Fibroblast of lung (primary cell): ENCODE measurements at regions not wholly inside any gene's neighbourhood (a gene's known extent, or its start where the extent isn't known, plus 50 kb on each side); places are given as distances from the start of the nearest gene placed in this dataset.

Source experiments
- DNase-seq, 2 donors: peaks; one replicate each; pipeline versions ENCODE4 v3.0.0 to v3.0.0-alpha.2; 2010; ENCODE audit warnings: low read depth in 2 of 2
- H2AFZ ChIP-seq: 2 replicates; pipeline ENCODE4 v1.5.1; 2012; ENCODE audit warnings: low read length, control low read depth, inconsistent platforms
- H3K27ac ChIP-seq: 2 replicates; pipeline ENCODE4 v1.5.1; 2011; ENCODE audit warnings: low read length, control low read depth; ENCODE audit not compliant: insufficient read depth
- H3K27me3 ChIP-seq: 2 replicates; pipeline ENCODE4 v1.5.1; 2011; ENCODE audit warnings: mild to moderate bottlenecking, low read length; ENCODE audit not compliant: control insufficient read depth, insufficient read depth
- H3K36me3 ChIP-seq: 2 replicates; pipeline ENCODE4 v1.5.1; 2011; ENCODE audit warnings: low read length; ENCODE audit not compliant: control insufficient read depth, insufficient read depth
- H3K4me1 ChIP-seq: 2 replicates; pipeline ENCODE4 v1.5.1; 2011; ENCODE audit warnings: low read length; ENCODE audit not compliant: control insufficient read depth, insufficient read depth; ENCODE audit errors: extremely low read depth
- H3K4me2 ChIP-seq: 2 replicates; pipeline ENCODE4 v1.5.1; 2011; ENCODE audit warnings: low read length, control low read depth; ENCODE audit not compliant: insufficient read depth; ENCODE audit errors: extremely low read depth
- H3K4me3 ChIP-seq, 4 experiments: fragments of 200-600 bp in 1 of 4; sonication (generic) in 1 of 4; replicated peaks in 1 of 4; 2 replicates each; pipeline ENCODE4 v1.5.1; 2011 to 2016; ENCODE audit warnings: low read length in 4 of 4, low read depth in 3 of 4, mild to moderate bottlenecking in 3 of 4, control low read depth in 2 of 4, inconsistent platforms in 1 of 4, mixed read lengths in 1 of 4; ENCODE audit not compliant: insufficient read depth in 1 of 4; ENCODE audit errors: control extremely low read depth in 1 of 4
- H3K79me2 ChIP-seq: 2 replicates; pipeline ENCODE4 v1.5.1; 2012; ENCODE audit warnings: mild to moderate bottlenecking, low read length, inconsistent platforms; ENCODE audit not compliant: control insufficient read depth, insufficient read depth
- H3K9ac ChIP-seq: 2 replicates; pipeline ENCODE4 v1.5.1; 2011; ENCODE audit warnings: mild to moderate bottlenecking, low read length, control low read depth; ENCODE audit not compliant: insufficient read depth
- H3K9me3 ChIP-seq: 2 replicates; pipeline ENCODE4 v1.5.1; 2012; ENCODE audit warnings: low read depth, low read length; ENCODE audit not compliant: control insufficient read depth, insufficient read depth
- H4K20me1 ChIP-seq: 2 replicates; pipeline ENCODE4 v1.5.1; 2011; ENCODE audit warnings: low read length; ENCODE audit not compliant: control insufficient read depth, insufficient read depth; ENCODE audit errors: extremely low read depth
- EZH2 ChIP-seq: IDR thresholded peaks from 2 replicates; pipeline ENCODE4 v1.5.1; 2012; ENCODE audit warnings: low read length, control low read depth, mild to moderate bottlenecking; ENCODE audit errors: missing control alignments
- TF ChIP-seq, protein P1 (sequence below), 2 donors: IDR thresholded peaks in 1 of 2; conservative IDR thresholded peaks in 1 of 2; 1 replicate in 1 of 2; 2 replicates in 1 of 2; pipeline ENCODE4 v1.5.1; 2011 to 2012; ENCODE audit warnings: low read length in 2 of 2, control low read depth in 1 of 2, inconsistent platforms in 1 of 2, low read depth in 1 of 2, mild to moderate bottlenecking in 1 of 2

DNA sequence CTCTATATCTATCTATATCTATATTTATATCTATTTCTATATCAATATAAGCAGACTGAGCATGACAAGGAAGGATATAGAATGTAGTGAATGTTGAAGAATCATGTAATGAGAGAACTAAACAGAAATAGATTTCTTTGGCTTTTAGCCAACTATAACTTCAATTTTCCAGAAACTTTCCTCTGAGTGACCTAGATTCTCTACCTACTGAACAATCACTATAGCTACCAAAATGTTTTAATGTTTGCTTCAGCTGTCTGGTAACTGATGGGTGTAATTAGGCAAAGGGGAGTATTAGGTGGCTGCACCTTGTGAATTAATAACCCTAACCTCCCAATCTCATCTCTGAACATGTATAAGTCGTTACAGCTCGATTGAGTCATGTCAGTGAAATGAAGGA is 76.4 kb upstream of the ROBO1 start:
- no peaks in the 10 kb centered on the region for H3K9me3 ChIP-seq
- H3K27me3 ChIP-seq, result no peaks in the 10 kb centered on the region
- H3K27ac ChIP-seq, result no peak overlapping the region
- H3K79me2 ChIP-seq, result no peaks in the 10 kb centered on the region
- H3K4me3 ChIP-seq, result no peak overlapping the region
- no peaks in the 10 kb centered on the region for H3K36me3 ChIP-seq
- H3K9ac ChIP-seq, result no peak overlapping the region
- H3K4me2 ChIP-seq, result no peak overlapping the region
- H2AFZ ChIP-seq, result no peak overlapping the region
- no peaks in the 10 kb centered on the region for H3K4me1 ChIP-seq
- H4K20me1 ChIP-seq, result no peaks in the 10 kb centered on the region
- no peak for TF ChIP-seq EZH2
- TF ChIP-seq, protein P1, sequence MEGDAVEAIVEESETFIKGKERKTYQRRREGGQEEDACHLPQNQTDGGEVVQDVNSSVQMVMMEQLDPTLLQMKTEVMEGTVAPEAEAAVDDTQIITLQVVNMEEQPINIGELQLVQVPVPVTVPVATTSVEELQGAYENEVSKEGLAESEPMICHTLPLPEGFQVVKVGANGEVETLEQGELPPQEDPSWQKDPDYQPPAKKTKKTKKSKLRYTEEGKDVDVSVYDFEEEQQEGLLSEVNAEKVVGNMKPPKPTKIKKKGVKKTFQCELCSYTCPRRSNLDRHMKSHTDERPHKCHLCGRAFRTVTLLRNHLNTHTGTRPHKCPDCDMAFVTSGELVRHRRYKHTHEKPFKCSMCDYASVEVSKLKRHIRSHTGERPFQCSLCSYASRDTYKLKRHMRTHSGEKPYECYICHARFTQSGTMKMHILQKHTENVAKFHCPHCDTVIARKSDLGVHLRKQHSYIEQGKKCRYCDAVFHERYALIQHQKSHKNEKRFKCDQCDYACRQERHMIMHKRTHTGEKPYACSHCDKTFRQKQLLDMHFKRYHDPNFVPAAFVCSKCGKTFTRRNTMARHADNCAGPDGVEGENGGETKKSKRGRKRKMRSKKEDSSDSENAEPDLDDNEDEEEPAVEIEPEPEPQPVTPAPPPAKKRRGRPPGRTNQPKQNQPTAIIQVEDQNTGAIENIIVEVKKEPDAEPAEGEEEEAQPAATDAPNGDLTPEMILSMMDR (conservative IDR thresholded peaks at IDR 0.05 in 1 of 2, IDR thresholded peaks at IDR 0.05 in 1 of 2; ENCODE audit: low read depth in 1 of 2, low read length in 2 of 2), result no peak
- DNase-seq, result peak in 1 of 2 donors; percentile 4

DNA sequence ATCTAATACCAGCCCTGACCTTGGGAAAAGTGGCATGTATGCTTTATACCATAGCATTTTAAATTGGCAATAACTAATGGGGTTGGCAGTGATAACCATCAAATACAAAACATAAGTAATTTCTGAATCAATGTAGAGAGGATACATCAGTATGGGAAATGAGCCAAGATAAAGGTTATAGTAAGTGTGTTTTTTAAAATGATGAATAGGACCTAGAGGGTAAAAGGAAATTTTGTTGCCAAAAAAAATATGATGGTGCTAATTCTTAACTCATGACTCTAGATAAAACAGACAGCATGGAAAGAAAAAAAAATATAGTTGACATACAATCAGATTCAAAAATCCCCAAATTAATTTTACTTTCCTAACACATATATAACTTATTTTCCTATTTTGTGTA is 75.4 kb upstream of the ROBO1 start:
- Histone ChIP-seq H3K79me2 (no peaks in the 10 kb centered on the region), H4K20me1 (no peaks in the 10 kb centered on the region), H2AFZ (no peak overlapping the region), H3K4me1 (no peaks in the 10 kb centered on the region), H3K4me3 (no peak overlapping the region), H3K27me3 (no peaks in the 10 kb centered on the region), H3K4me2 (no peak overlapping the region), H3K27ac (no peak overlapping the region), H3K9me3 (no peaks in the 10 kb centered on the region), H3K9ac (no peak overlapping the region), H3K36me3 (no peaks in the 10 kb centered on the region)
- DNase-seq, result peak in 1 of 2 donors; percentile 44
- TF ChIP-seq EZH2, result no peak
- TF ChIP-seq, protein P1 (conservative IDR thresholded peaks at IDR 0.05 in 1 of 2, IDR thresholded peaks at IDR 0.05 in 1 of 2; ENCODE audit: low read depth in 1 of 2, low read length in 2 of 2), result no peak

DNA sequence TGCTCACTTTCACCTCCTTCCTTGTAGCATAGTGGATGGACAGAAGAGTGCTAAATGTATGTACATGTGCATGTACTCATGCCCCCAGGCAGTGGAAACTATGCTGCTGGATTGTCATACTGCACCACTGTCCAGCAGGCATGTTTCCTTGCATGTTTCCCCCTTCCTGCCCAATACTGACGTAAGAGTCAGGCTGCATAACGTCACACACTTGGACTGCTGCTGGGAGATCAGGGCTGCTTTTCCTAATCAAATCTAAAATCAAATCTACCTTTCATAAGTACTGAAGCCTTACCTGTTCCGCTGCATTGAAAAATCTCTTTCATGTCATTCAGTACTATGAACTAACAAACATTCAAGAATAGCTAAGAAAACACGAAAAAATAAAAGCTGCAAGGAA is 67.9 kb upstream of the ROBO1 start:
- Histone ChIP-seq H3K4me3 (no peak overlapping the region), H3K9me3 (no peaks in the 10 kb centered on the region), H3K27me3 (no peaks in the 10 kb centered on the region), H3K4me2 (no peak overlapping the region), H2AFZ (no peak overlapping the region), H3K79me2 (no peaks in the 10 kb centered on the region), H3K27ac (no peak overlapping the region), H4K20me1 (no peaks in the 10 kb centered on the region), H3K36me3 (no peaks in the 10 kb centered on the region), H3K9ac (no peak overlapping the region), H3K4me1 (no peaks in the 10 kb centered on the region)
- TF ChIP-seq, protein P1 (conservative IDR thresholded peaks at IDR 0.05 in 1 of 2, IDR thresholded peaks at IDR 0.05 in 1 of 2; ENCODE audit: low read depth in 1 of 2, low read length in 2 of 2), result no peak
- no peak for TF ChIP-seq EZH2
- DNase-seq, result peak in 1 of 2 donors; percentile 0
